Keratinocyte (primary cell): ENCODE measurements at regions not wholly inside any gene's neighbourhood (a gene's known extent, or its start where the extent isn't known, plus 50 kb on each side); places are given as distances from the start of the nearest gene placed in this dataset.

ENCODE experiments used
- DNase-seq: peaks from one replicate; pipeline ENCODE4 v3.0.0-alpha.2; 2011; ENCODE audit warnings: low read depth, missing footprints, low spot score
- FAIRE-seq: peaks from 2 replicates; lab custom pipeline; 2011; peaks lifted over from hg19 to GRCh38; lab: Jason Lieb, UNC
- H2AFZ ChIP-seq: 2 replicates; pipeline ENCODE4 v1.6.0; 2012; ENCODE audit warnings: low read length, control low read depth, inconsistent platforms; ENCODE audit not compliant: control insufficient read depth
- H3K27ac ChIP-seq: 2 replicates; pipeline ENCODE4 v1.5.1; 2011; ENCODE audit warnings: low read length; ENCODE audit not compliant: control insufficient read depth, insufficient read depth
- H3K27me3 ChIP-seq: 3 replicates; pipeline ENCODE4 v1.6.0; 2011; ENCODE audit warnings: low read length; ENCODE audit not compliant: control insufficient read depth, insufficient read depth; ENCODE audit errors: extremely low read depth
- H3K36me3 ChIP-seq, 2 experiments: 2 replicates in 1 of 2; 3 replicates in 1 of 2; pipeline ENCODE4 v1.5.1; 2011; ENCODE audit warnings: low read length in 2 of 2, mild to moderate bottlenecking in 1 of 2; ENCODE audit not compliant: control insufficient read depth in 2 of 2, insufficient read depth in 2 of 2; ENCODE audit errors: extremely low read depth in 1 of 2
- H3K4me1 ChIP-seq: 3 replicates; pipeline ENCODE4 v1.5.1; 2011; ENCODE audit warnings: low read length; ENCODE audit not compliant: control insufficient read depth, insufficient read depth; ENCODE audit errors: extremely low read depth
- H3K4me2 ChIP-seq: 3 replicates; pipeline ENCODE4 v1.6.0; 2011; ENCODE audit warnings: low read depth, low read length; ENCODE audit not compliant: control insufficient read depth, insufficient read depth; ENCODE audit errors: extremely low read depth
- H3K4me3 ChIP-seq, 3 experiments: fragments of 200-600 bp in 1 of 3; sonication (generic) in 1 of 3; 2 replicates in 2 of 3; 3 replicates in 1 of 3; pipeline ENCODE4 v1.5.1; 2011 to 2016; ENCODE audit warnings: low read length in 3 of 3, mild to moderate bottlenecking in 3 of 3, control low read depth in 2 of 3, inconsistent platforms in 1 of 3, low read depth in 1 of 3, mixed read lengths in 1 of 3, mixed run types in 1 of 3, moderate library complexity in 1 of 3; ENCODE audit not compliant: control insufficient read depth in 2 of 3, insufficient read depth in 2 of 3; ENCODE audit errors: extremely low read depth in 1 of 3
- H3K79me2 ChIP-seq: 2 replicates; pipeline ENCODE4 v1.6.0; 2012; ENCODE audit warnings: low read length; ENCODE audit not compliant: control insufficient read depth, insufficient read depth
- H3K9ac ChIP-seq: 3 replicates; pipeline ENCODE4 v1.6.0; 2011; ENCODE audit warnings: low read length; ENCODE audit not compliant: control insufficient read depth, insufficient read depth; ENCODE audit errors: extremely low read depth
- H3K9me1 ChIP-seq: 3 replicates; pipeline ENCODE4 v1.6.0; 2011; ENCODE audit warnings: low read length; ENCODE audit not compliant: control insufficient read depth, insufficient read depth; ENCODE audit errors: extremely low read depth
- H3K9me3 ChIP-seq: 2 replicates; pipeline ENCODE4 v1.5.1; 2012; ENCODE audit warnings: low read depth, low read length; ENCODE audit not compliant: control insufficient read depth
- H4K20me1 ChIP-seq: 3 replicates; pipeline ENCODE4 v1.6.0; 2011; ENCODE audit warnings: low read length; ENCODE audit not compliant: control insufficient read depth, insufficient read depth; ENCODE audit errors: extremely low read depth
- CTCF ChIP-seq, 3 experiments: IDR thresholded peaks in 1 of 3; conservative IDR thresholded peaks in 1 of 3; optimal IDR thresholded peaks in 1 of 3; 2 replicates in 2 of 3; 3 replicates in 1 of 3; pipeline versions ENCODE3 to v1.5.1; 2011; ENCODE audit warnings: low read length in 3 of 3, mild to moderate bottlenecking in 3 of 3, moderate library complexity in 2 of 3, control low read depth in 1 of 3, inconsistent platforms in 1 of 3; ENCODE audit not compliant: insufficient read depth in 2 of 3; ENCODE audit errors: extremely low read depth in 1 of 3
- EZH2 ChIP-seq: IDR thresholded peaks from one replicate; pipeline ENCODE4 v1.6.1; 2012; ENCODE audit warnings: inconsistent platforms, mild to moderate bottlenecking, low read length, moderate library complexity
- dilution Hi-C: fragments of 300-500 bp; cut with MboI; formaldehyde crosslinking; loops from one replicate; pipeline ENCODE4 v1.7.0; 2020; ENCODE audit warnings: low sequenced_read_pairs; ENCODE audit not compliant: extremely low pct_ligation_motif_present

GRCh38 chr11:112464949-112465348 lies 204.3 kb upstream of the PLET1 start:
- DNase-seq = no peak
- no peaks in the 10 kb centered on the region for H3K79me2 ChIP-seq
- no peaks in the 10 kb centered on the region for H3K36me3 ChIP-seq
- no peak overlapping the region for H3K9ac ChIP-seq
- H3K9me1 ChIP-seq = no peaks in the 10 kb centered on the region
- dilution Hi-C loops = no loop called here
- no peaks in the 10 kb centered on the region for H4K20me1 ChIP-seq
- no peak overlapping the region for H3K4me3 ChIP-seq
- H3K9me3 ChIP-seq = no peaks in the 10 kb centered on the region
- H2AFZ ChIP-seq = no peak overlapping the region
- H3K4me2 ChIP-seq = no peak overlapping the region
- H3K27ac ChIP-seq = no peak overlapping the region
- TF ChIP-seq CTCF (optimal IDR thresholded peaks at IDR 0.05 in 1 of 3, IDR thresholded peaks at IDR 0.05 in 1 of 3, conservative IDR thresholded peaks at IDR 0.05 in 1 of 3; ENCODE audit: extremely low read depth in 1 of 3, insufficient read depth in 2 of 3, low read length in 3 of 3) (no peak), EZH2 (no peak)
- no peak for FAIRE-seq
- H3K4me1 ChIP-seq = no peaks in the 10 kb centered on the region
- peaks cover 4% of the 10 kb centered on the region for H3K27me3 ChIP-seq

- FAIRE-seq (no peak), DNase-seq (no peak)
- peaks cover 4% of the 10 kb centered on the region for H3K27me3 ChIP-seq
- dilution Hi-C loops = no loop called here
- H3K4me2 ChIP-seq = no peak overlapping the region
- H2AFZ ChIP-seq = no peak overlapping the region
- H3K9me3 ChIP-seq = no peaks in the 10 kb centered on the region
- TF ChIP-seq EZH2 = no peak
- no peak for TF ChIP-seq CTCF (optimal IDR thresholded peaks at IDR 0.05 in 1 of 3, IDR thresholded peaks at IDR 0.05 in 1 of 3, conservative IDR thresholded peaks at IDR 0.05 in 1 of 3; ENCODE audit: extremely low read depth in 1 of 3, insufficient read depth in 2 of 3, low read length in 3 of 3)
- no peaks in the 10 kb centered on the region for H4K20me1 ChIP-seq
- no peak overlapping the region for H3K9ac ChIP-seq
- no peak overlapping the region for H3K27ac ChIP-seq
- no peak overlapping the region for H3K4me3 ChIP-seq
- no peaks in the 10 kb centered on the region for H3K36me3 ChIP-seq
- no peaks in the 10 kb centered on the region for H3K9me1 ChIP-seq
- H3K79me2 ChIP-seq = no peaks in the 10 kb centered on the region
- H3K4me1 ChIP-seq = peaks cover 2% of the 10 kb centered on the region
These were observed 204.9 kb upstream of the PLET1 start for GRCh38 chr11:112465433-112466024.
